Activated CD4-positive, alpha-beta T cell treated with anti-CD3 and anti-CD28 coated beads for 4 hours (primary cell): ENCODE measurements at regions not wholly inside any gene's neighbourhood (a gene's known extent, or its start where the extent isn't known, plus 50 kb on each side); places are given as distances from the start of the nearest gene placed in this dataset.

Source experiments
- DNase-seq, 2 donors: peaks; one replicate each; pipeline ENCODE4 v3.0.0-alpha.2; 2020

- DNase-seq = no peak
Observed at GRCh38 chr2:196445991-196446390, 193.5 kb upstream of the CCDC150 start.

DNA sequence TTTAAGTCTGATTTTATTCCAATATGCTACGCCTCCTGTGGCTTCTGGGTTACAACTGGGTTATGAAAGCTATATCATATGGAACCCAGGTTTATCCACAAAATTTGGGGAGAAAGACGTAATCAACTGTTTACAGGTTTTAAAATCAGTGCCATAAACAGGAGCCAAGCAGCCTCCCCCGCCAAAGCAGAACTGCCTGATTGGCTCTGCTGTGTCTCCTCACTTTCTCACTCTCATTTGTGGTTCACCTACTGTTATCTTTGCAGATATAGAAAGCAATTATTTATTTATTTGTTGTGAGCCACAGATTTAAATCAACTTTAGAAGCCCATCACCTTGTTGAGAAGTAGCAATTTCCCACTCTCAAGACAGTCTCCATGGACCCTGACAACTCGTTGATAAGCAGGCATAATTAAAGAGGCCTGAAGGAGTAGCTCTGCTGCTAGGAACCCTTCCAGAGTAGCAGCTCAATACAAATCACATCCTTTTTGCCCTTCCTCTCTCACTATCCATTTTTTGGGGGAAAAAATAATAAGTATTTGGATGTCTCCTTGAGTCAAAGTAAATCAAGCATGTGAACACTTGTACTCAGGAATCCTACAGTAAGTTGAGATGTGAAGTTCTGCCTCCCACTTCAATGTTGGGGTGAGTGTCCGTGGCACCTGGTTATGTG is 191.0 kb upstream of the CCDC150 start:
- DNase-seq = no peak

GRCh38 chr2:196449083-196449482 is 190.4 kb upstream of the CCDC150 start:
- DNase-seq = no peak

- DNase-seq = no peak
Observed at GRCh38 chr2:196452758-196453157, 186.8 kb upstream of the CCDC150 start.

- DNase-seq = peak; percentile 18 to 52
Observed at GRCh38 chr2:196453613-196454047, 185.9 kb upstream of the CCDC150 start.

- DNase-seq = no peak
Observed at GRCh38 chr2:196454492-196454891, 185.0 kb upstream of the CCDC150 start.

- no peak for DNase-seq
Observed at GRCh38 chr2:196459539-196459938, 180.0 kb upstream of the CCDC150 start.

DNA sequence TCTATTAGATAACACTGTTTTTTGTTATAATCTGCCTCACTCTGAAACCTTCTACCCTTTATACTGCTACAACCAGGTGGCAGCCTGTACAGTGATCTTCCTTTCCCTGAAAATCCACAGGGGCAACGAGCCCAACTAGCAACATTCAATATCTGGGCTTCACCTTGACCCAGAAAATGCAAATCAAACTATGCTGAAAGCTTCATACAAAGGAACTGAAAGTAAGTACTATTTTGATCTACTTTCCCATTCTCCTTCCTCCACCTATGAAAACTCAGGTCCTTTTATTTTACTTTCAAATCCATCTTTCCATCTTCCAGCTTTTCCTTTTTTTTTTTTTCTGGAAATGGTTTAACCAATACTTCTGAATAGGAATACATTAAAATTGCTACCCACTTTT is 175.8 kb upstream of the CCDC150 start:
- no peak for DNase-seq

DNA sequence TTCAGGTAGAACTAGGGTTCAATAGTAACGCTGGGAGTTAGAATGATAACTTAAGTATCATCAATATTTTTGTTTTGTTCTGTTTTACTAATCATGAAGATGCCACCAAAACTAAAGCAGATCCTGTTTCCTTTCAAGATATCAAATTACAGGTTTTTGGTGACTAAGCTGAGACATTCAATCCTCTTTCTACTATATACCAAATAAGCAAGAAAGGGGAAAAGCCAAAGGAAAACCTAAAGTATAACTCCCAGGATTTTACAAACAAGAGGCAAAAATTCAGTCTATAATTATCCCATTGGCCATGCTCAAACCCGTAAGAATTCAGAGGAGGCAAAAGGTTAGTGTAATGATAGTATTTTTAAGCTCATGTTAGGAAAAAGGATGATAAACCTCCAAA is 175.2 kb upstream of the CCDC150 start:
- DNase-seq = no peak

GRCh38 chr2:196466581-196466980 is 172.9 kb upstream of the CCDC150 start:
- DNase-seq = no peak

GRCh38 chr2:196468394-196468793 is 171.1 kb upstream of the CCDC150 start:
- no peak for DNase-seq

GRCh38 chr2:196473617-196474016 is 165.9 kb upstream of the CCDC150 start:
- no peak for DNase-seq

DNA sequence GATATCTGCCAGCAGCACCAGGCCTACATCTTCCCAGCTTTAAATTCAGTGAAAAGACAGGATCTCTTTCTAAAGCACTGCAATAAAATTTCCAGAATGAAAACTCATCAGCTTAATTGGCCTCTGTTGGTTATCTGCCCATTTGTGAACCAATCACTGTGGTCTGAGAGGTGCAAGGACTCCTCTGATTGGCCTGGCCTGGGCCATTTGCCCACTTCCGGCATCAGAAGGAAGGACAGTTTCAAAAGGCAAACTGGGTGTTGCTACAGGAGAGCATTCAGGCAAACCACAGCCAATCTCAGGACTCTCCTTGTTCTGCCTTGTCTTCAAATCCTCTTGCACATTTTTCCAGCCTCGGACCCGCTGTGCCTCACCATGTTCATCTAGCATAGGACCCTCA is 163.9 kb upstream of the CCDC150 start:
- no peak for DNase-seq

GRCh38 chr2:196478588-196478987 is 160.9 kb upstream of the CCDC150 start:
- no peak for DNase-seq

DNA sequence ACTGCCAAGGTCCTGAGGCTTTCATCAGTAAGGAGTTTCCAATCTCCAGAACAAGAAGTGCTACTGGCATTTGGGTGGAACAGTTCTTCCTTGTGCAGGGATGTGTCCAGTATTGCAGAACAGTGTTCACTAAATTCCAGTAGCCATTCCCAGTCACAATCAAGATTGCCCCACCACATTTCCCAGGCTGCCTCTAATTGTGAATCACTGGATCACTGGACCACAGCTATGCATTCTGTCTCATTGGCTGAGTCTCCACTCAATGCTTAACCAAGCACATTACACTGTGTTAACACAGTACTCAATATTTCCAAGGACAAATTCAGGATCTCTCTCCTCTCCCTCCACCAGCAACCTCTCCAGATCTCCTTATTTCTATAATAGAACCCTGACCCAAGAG is 160.2 kb upstream of the CCDC150 start:
- DNase-seq = no peak

- no peak for DNase-seq
Observed at GRCh38 chr2:196480653-196481323, 158.7 kb upstream of the CCDC150 start.

DNA sequence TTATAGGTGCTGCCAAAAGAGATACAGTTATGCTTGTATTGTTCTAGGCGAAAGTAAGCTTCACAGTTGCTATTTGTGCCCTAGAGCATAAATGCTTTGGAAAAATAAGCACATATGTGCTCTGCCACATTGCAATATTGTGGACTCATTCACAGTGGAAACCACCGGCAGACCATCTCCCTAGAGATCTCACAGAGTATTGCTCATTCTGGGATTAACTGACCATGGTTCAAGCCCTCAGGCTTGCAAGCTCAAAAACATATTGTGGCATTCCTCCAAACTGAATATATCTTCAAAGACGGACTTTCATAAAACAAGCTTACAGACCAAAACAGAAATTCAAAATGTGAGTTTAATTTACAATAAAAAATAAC is 158.2 kb upstream of the CCDC150 start:
- no peak for DNase-seq

DNA sequence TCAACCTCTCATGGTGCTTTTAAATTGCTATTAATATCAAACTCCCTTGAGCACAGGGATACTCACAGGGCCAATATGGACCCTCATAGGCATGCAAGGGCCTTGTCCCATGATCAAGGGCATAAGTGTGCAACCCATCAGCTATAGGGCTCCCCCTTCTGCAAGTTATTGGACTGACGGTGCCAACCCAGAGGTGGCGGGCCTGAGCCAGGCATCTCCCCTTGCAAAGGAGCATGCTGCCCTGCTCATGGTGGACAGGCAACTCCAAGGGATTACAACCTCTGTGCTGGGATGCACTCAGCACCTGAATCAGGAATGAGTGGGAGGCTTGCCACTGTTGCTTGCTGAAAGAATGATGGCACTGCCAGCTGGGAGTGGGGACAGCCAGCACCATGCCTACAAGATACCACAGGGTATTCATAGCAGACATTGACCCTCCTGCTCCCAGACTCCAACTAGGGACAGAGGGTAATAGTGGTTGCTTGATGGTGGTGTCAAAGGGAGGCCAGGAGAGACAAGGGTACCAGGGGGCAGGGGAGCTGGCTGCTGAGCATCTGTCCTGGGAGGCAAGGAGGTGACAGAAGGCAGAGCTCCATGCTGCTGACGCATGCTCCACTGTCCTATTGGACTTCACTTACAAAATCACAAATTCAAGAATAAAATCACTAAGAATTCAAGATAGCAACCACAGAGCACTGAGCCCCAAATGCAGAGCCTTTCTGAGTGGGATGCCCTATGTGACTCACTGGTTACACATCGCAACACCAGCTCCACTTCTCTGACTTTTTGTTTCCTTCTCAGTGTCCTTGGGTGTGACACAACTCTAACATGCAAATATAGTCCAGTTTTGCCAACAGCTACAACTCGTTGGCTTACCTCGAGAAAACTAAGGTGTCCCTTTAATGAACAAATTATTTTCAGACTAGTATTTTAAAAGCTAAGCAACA is 157.1 kb upstream of the CCDC150 start:
- DNase-seq = no peak

DNA sequence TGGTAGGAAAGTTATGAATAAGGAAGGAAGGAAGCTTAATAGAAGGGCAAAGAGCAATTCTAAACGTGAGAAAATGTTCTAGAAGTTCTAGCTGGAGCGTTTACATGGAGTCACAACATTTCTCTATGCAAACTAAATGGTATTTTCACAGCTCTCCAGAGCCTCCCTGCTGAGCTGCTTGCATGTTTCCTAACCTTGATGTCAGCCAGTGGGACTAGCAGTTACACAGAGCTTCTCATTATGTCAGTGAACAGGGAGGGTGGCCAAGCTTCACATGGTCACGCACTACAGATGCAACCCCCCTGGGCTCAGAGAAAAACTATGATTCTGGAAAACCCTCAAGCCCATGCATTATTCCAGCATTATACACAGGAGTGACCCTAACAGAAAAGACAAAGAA is 153.4 kb upstream of the CCDC150 start:
- no peak for DNase-seq

DNA sequence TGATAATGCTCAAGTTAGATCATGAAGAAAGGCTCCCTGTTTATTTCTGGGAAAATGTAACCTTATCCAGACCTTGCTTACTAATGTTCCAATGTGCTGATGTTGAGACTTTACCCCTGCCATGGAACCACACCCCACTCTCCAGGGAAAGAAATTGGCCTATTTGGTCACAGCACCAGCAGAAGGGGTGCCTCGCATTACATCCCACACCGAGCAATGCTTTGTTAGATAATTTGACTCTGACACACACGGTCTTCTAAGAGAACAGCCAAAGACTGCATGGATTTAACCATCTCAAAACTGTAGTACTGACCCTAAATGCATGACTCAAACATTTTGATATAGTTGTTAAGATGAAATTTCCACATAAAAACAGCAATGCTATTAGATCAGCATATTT is 152.1 kb upstream of the CCDC150 start:
- DNase-seq = no peak

GRCh38 chr2:196489371-196489770 is 150.1 kb upstream of the CCDC150 start:
- no peak for DNase-seq

DNA sequence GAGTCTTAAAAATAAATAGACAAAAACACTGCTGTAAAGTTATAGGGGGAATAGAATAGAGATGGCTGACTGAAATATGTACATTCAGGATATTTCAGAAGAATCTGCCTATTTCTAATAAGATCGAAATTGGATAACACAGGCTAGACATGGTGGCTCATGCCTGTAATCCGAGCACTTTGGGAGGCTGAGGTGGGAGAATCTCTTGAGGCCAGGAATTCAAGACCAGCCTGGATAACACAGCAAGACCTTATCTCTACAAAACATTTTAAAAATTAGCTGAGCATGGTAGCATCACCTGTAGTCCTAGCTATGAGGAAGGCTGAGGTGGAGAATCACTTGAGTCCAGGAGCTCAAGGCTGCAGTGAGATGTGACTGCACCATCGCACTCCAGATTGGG is 146.6 kb upstream of the CCDC150 start:
- DNase-seq = no peak

DNA sequence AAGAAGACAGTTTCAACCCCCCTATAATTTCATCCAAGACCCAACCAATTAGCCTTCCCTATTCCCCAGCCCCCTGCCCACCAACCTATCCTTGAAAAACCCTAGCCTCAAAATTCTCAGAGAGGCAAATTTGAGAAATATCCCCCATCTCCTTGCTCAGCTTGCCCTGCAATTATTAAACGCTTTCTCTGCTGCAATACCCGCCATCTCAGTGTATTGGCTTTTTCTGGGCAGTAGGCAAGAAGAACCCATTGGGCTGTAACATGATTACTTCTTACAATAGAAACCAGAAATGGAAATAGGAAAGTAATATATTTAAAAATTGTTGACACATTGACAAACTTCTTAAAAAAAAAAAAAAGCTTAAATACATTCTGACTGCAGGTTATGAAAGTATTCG is 140.6 kb upstream of the CCDC150 start:
- DNase-seq = no peak

- DNase-seq = no peak
Observed at GRCh38 chr2:196499686-196500085, 139.8 kb upstream of the CCDC150 start.
